Gastrocnemius medialis (tissue), 4 donors: ENCODE measurements at regions not wholly inside any gene's neighbourhood (a gene's known extent, or its start where the extent isn't known, plus 50 kb on each side); places are given as distances from the start of the nearest gene placed in this dataset.

Source experiments
- POLR2A ChIP-seq, 2 donors: fragments of 450-650 bp; IDR thresholded peaks; one replicate each; pipeline ENCODE4 v1.6.1; 2017; ENCODE audit warnings: antibody characterized with exemption in 2 of 2, mild to moderate bottlenecking in 2 of 2, moderate library complexity in 2 of 2
- TF ChIP-seq, protein P1 (sequence below), 5 experiments: fragments of 450-650 bp in 3 of 5; fragments of 200-600 bp in 2 of 5; sonication (generic) in 2 of 5; IDR thresholded peaks in 4 of 5; conservative IDR thresholded peaks in 1 of 5; 1 replicate in 4 of 5; 2 replicates in 1 of 5; pipeline ENCODE4 v1.5.1; 2016 to 2019; ENCODE audit warnings: antibody characterized with exemption in 5 of 5, mild to moderate bottlenecking in 3 of 5, moderate library complexity in 3 of 5

DNA sequence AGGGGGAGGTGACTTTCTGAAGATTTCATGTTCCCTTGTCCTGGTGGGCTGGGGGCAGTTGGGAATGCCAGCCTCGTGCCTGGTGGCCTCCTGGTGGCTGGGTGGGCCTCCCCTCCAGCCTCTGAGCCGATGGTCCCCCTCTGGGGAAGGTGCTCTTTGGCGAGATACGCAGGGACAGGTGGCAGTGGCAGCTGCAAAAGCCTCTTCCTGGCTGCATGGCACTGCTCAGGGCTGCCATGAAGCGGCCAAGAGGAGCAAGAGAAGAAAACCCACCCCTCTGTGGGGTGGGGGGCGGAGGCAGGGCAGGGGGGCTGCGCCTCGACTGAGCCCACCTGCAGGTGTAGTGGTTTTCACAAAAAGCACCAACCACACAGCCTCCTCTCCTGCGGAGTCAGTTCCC is 61.8 kb upstream of the PHF21B start:
- TF ChIP-seq, protein P1, sequence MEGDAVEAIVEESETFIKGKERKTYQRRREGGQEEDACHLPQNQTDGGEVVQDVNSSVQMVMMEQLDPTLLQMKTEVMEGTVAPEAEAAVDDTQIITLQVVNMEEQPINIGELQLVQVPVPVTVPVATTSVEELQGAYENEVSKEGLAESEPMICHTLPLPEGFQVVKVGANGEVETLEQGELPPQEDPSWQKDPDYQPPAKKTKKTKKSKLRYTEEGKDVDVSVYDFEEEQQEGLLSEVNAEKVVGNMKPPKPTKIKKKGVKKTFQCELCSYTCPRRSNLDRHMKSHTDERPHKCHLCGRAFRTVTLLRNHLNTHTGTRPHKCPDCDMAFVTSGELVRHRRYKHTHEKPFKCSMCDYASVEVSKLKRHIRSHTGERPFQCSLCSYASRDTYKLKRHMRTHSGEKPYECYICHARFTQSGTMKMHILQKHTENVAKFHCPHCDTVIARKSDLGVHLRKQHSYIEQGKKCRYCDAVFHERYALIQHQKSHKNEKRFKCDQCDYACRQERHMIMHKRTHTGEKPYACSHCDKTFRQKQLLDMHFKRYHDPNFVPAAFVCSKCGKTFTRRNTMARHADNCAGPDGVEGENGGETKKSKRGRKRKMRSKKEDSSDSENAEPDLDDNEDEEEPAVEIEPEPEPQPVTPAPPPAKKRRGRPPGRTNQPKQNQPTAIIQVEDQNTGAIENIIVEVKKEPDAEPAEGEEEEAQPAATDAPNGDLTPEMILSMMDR (IDR thresholded peaks at IDR 0.05 in 4 of 5, conservative IDR thresholded peaks at IDR 0.05 in 1 of 5): no peak
- no peak for TF ChIP-seq POLR2A (IDR thresholded peaks at IDR 0.05)
